ENCODE measurements at regions not wholly inside any gene's neighbourhood (a gene's known extent, or its start where the extent isn't known, plus 50 kb on each side); places are given as distances from the start of the nearest gene placed in this dataset.
"Not testable (repeated sequence)": the region's sequence is repeated elsewhere in the genome, so short reads cannot be mapped to it uniquely, and the experiment has no call there.

GRCh38 chr10:71108042-71108441 is 104.3 kb upstream of the UNC5B start:
- TF ChIP-seq CTCF (optimal IDR thresholded peaks at IDR 0.05 in 1 of 3, IDR thresholded peaks at IDR 0.05 in 1 of 3, conservative IDR thresholded peaks at IDR 0.05 in 1 of 3; ENCODE audit: extremely low read depth in 1 of 3, insufficient read depth in 2 of 3, low read length in 3 of 3); EZH2 (IDR thresholded peaks at IDR 0.05; ENCODE audit: low read length): not testable (repeated sequence)

All from keratinocyte (primary cell).